M059J (cell line): ENCODE measurements at regions not wholly inside any gene's neighbourhood (a gene's known extent, or its start where the extent isn't known, plus 50 kb on each side); places are given as distances from the start of the nearest gene placed in this dataset.

ENCODE experiments used
- DNase-seq: peaks from one replicate; pipeline ENCODE4 v3.0.0-alpha.2; 2012; ENCODE audit warnings: low read depth

DNA sequence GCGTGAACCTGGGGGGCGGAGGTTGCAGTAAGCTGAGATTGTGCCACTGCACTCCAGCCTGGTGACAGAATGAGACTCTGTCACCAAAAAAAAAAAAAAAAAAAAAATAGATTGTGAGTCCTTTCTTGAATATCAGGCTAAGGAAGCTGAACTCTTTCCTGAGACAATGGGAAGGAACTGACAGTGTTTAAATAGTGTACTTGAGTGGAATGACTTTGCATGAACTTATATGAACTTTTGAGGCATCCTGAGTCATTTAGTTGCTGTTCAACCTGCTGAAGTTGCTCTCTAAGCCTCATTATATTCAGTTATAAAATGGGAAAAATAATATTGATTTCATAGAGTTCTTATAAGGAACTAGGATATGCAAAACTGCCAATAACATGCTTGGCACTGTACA is 79.3 kb upstream of the LIMCH1 start:
- no peak for DNase-seq

- DNase-seq, result no peak
Measured at GRCh38 chr4:41460641-41461040, 77.3 kb upstream of the LIMCH1 start.

GRCh38 chr4:41461780-41462307 is 76.1 kb upstream of the LIMCH1 start:
- no peak for DNase-seq

DNA sequence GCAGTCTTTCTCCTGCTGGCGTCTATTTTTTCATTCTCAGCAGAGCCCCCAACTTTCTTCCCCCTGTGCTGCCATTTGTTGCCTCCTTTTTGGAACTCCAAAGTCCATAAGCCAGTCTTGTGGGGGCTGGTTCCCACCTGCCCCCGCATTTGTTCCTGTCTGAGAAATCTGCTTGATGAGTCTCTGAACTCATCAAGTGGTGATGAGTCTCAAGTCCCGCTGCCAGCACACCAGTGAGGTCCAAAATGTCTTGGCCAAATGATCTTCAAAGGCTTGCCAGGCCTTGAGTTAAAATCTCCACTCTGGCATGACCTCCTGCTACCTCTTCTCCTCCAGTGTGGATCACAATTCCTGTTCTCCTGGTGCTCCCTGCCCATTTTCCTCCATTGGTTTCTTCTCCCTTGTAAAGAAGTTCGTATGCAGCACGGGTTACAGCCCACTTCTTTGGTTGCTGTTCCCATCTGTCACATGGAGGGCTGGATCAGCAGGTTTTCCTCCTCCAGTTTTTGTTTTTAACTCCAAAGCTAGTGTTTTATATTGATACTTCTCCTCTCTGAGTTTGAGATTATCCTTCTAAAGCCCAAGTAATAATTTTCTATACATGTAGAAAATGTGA is 72.7 kb upstream of the LIMCH1 start:
- no peak for DNase-seq

DNA sequence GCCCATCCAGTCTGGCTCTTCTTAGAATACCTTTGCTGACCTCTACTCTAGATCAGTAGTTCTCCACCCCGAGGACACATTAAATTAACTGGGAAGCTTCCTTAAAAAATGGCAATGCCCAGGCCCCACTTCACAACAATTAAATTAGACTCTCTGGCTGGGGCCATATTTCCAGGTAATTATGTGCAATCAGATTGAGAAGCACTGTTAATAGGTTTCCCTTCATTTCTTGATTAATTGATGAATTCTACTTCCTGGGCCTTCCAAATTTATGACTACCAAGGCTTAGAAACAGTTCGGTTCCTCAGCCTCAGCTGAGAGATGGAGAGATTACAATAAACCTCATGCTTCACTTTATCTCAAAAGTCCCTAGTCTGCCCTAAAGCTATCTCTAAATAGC is 71.7 kb upstream of the LIMCH1 start:
- no peak for DNase-seq

- no peak for DNase-seq
Measured at GRCh38 chr4:41468122-41468521, 69.8 kb upstream of the LIMCH1 start.

- DNase-seq, result no peak
Measured at GRCh38 chr4:41471126-41472071, 66.6 kb upstream of the LIMCH1 start.

- DNase-seq, result no peak
Measured at GRCh38 chr4:41472081-41472480, 65.9 kb upstream of the LIMCH1 start.

- no peak for DNase-seq
Measured at GRCh38 chr4:41473176-41473575, 64.8 kb upstream of the LIMCH1 start.

DNA sequence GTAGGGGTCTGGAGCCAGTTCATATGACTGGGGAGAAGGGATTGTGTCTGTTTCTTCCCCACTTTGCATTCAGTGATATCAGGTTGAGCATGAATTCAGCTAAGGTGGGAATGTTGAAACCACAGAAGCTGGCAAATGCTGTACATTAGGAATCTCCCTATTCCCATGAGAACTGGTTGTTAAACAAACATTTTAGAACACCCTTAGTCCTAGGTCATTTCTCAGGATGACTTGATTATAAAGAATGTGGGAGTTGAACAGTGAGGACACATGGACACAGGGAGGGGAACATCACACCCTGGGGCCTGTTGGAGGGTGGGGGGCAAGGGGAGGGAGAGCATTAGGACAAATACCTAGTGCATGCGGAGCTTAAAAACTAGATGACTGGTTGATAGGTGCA is 62.6 kb upstream of the LIMCH1 start:
- DNase-seq, result peak; percentile 34

- no peak for DNase-seq
Measured at GRCh38 chr4:41476310-41476885, 61.6 kb upstream of the LIMCH1 start.

DNA sequence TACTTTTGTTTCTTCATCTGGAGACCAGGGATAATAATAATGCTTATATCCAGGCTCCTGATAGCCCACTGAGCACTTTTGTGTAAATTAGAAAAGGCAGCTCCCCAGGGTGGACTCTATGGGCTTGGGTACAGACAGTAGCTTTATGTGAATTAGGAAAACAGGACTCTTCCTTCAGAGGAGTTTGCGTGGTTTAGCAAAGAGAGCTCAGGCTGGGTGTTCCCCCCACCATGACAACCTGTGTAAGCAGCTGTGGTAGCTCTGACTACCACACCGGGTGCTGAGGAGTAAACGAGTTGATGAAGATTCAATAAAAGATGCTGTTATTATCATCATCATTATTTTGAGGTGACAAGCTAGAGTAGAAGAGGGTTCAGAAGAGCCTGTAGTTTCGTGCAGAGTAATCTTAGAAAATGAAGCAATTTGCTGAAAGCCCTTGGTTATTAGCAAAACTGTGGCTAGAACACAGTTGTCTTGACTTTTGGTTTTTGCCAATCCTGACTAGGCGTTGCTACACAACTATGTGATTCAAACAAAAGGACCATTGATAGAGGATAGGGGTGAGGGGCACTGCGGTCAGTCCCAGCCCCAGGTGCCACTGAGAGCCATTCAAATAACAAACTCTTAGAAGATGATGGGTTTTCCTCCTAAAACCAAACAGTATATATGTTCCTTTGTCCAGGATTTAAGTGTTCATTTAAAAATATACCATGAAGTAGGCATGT is 60.6 kb upstream of the LIMCH1 start:
- DNase-seq, result no peak

DNA sequence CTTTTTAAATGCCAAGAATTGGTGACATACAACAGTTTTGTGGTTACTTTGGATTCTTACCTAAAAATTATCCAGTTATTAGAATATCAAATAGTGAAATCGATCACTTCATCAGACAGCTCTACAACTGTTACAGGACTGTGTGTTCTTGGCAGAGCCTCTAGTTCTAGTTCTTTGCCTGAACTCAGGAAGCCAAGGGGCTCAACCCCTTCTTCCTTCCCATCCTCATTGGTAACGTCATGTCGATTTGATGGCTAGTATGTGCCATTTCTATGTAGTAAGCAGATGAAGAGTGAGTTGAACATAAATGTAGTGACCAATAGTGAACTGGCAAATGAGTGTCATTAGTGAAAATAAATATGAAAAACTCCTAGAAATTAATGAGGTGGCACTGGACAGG is 59.4 kb upstream of the LIMCH1 start:
- no peak for DNase-seq

DNA sequence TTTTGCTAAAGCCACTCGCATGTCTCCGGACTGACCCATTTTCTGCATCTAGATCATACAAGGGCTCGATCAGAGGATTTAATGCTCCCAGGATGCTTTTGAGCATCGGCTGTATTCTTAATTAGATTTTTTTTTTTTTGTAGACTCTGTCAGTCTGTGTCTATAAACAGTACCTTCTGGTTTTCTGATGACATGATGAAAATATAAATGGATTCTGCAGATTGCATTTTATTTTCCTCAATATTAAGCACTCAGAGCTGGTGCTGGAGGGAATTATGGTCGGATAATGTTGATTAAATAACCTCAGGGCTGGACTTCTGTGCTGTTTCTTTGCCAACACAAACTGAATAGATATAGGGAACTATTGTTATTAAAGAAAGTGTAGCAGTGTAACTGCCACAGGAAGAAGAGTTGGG is 57.1 kb upstream of the LIMCH1 start:
- DNase-seq, result no peak

GRCh38 chr4:41483771-41484170 is 54.2 kb upstream of the LIMCH1 start:
- no peak for DNase-seq

- DNase-seq, result no peak
Measured at GRCh38 chr4:41485041-41485440, 52.9 kb upstream of the LIMCH1 start.

GRCh38 chr4:41487868-41488440 is 50.0 kb upstream of the LIMCH1 start:
- DNase-seq, result no peak
